ENCODE measurements at regions not wholly inside any gene's neighbourhood (a gene's known extent, or its start where the extent isn't known, plus 50 kb on each side); places are given as distances from the start of the nearest gene placed in this dataset.

GRCh38 chr18:10120622-10121021 is 206.8 kb downstream of the VAPA start:
- Mint-ChIP-seq H3K9me3 (no peaks in the 10 kb centered on the region; the same call in 1 of the 2 replicates), H3K36me3 (ENCODE audit: low read depth) (no peaks in the 10 kb centered on the region), H3K4me3 (no peak overlapping the region), H3K4me1 (ENCODE audit: low read depth) (peaks cover 27% of the 10 kb centered on the region), H3K27me3 (ENCODE audit: insufficient read depth) (peaks cover 10% of the 10 kb centered on the region), H3K27ac (no peak overlapping the region; the same call in 1 of the 2 replicates)
- no peak for DNase-seq
- no peak for TF ChIP-seq CTCF (IDR thresholded peaks at IDR 0.05)

GRCh38 chr18:10121028-10121427 is 207.2 kb downstream of the VAPA start:
- no peak for TF ChIP-seq CTCF (IDR thresholded peaks at IDR 0.05)
- no peak for DNase-seq
- H3K4me3 Mint-ChIP-seq = no peak overlapping the region
- H3K4me1 Mint-ChIP-seq (ENCODE audit: low read depth) = peaks cover 27% of the 10 kb centered on the region
- H3K36me3 Mint-ChIP-seq (ENCODE audit: low read depth) = no peaks in the 10 kb centered on the region
- peaks cover 10% of the 10 kb centered on the region for H3K27me3 Mint-ChIP-seq (ENCODE audit: insufficient read depth)
- no peaks in the 10 kb centered on the region; the same call in 1 of the 2 replicates for H3K9me3 Mint-ChIP-seq
- no peak overlapping the region; the same call in 1 of the 2 replicates for H3K27ac Mint-ChIP-seq

- TF ChIP-seq CTCF (IDR thresholded peaks at IDR 0.05) = no peak
- peaks cover 10% of the 10 kb centered on the region for H3K27me3 Mint-ChIP-seq (ENCODE audit: insufficient read depth)
- H3K9me3 Mint-ChIP-seq = no peaks in the 10 kb centered on the region; the same call in 1 of the 2 replicates
- H3K4me1 Mint-ChIP-seq (ENCODE audit: low read depth) = peaks cover 27% of the 10 kb centered on the region
- peak; percentile 88 for DNase-seq
- H3K27ac Mint-ChIP-seq = peak overlapping the region; percentile 47; the same call in 1 of the 2 replicates
- no peaks in the 10 kb centered on the region for H3K36me3 Mint-ChIP-seq (ENCODE audit: low read depth)
- peak overlapping the region; percentile 11; the same call in 1 of the 2 replicates for H3K4me3 Mint-ChIP-seq
Observed at GRCh38 chr18:10121786-10122515, 208.1 kb downstream of the VAPA start.

DNA sequence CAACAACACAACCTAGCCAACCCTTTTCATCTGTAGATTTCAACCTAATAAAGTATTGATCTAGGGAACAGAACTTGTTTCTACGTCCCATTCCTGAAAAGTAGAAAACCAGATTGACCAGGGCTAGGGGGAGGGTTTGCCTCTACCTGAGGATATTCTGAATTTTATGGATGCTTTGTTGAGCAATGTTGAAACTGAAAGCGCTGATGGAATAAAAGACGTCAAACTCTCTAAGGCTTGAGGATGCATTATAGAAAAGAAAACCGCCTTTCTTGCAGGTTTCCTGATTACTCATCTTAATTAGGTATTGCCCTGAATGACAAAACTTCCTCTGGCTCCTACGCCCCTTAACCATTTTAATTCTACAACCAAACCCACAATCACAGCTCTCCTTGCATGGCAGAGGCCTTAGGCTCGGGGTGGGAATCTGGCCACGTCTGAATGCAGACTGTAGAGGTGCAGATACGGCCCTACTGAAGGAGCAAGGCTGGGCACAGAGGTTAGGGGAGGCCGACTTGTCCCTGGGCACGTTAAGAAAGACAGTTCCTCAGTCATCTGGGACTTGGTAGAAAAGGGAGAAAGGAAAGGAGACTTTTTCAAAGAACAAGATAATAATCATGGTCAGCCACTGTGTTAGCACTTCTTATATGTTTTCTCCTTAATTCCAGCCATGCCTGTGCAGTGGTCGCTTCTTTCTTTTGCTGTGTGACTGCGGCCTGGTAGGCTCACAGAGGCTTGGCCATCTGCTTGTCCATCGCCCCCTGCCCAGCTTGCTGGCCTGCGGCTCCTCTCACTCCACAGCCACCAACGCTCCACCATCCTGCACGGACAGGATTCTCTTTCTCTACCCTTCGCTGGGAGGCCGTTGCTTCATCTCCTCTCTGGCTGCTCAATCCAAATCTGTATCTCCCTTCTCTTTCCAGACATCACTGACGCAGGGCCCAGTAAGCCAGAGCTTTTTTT is 209.5 kb downstream of the VAPA start:
- TF ChIP-seq CTCF (IDR thresholded peaks at IDR 0.05) = no peak
- H3K27ac Mint-ChIP-seq = no peak overlapping the region
- no peak for DNase-seq
- no peak overlapping the region for H3K4me3 Mint-ChIP-seq
- peaks cover 3% of the 10 kb centered on the region for H3K27me3 Mint-ChIP-seq (ENCODE audit: insufficient read depth)
- H3K9me3 Mint-ChIP-seq = no peaks in the 10 kb centered on the region; the same call in 1 of the 2 replicates
- H3K4me1 Mint-ChIP-seq (ENCODE audit: low read depth) = peaks cover 27% of the 10 kb centered on the region
- H3K36me3 Mint-ChIP-seq (ENCODE audit: low read depth) = no peaks in the 10 kb centered on the region

DNA sequence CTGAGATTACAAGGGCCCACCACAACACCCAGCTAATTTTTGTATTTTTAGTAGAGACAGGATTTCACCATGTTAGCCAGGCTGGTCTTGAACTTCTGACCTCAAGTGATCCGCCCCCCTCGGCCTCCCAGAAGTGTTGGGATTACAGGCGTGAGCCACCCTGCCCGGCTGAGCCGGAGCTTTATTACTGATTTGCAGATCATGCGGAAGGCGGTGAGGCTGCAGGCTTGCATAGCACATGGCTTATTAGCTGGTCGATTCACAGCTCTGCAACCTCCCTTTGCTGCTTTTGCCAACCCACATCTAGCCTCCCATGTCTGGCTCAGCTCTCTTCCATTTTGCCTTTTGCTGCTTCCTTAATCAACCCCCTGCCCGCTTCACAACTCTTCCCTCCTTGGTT is 210.3 kb downstream of the VAPA start:
- Mint-ChIP-seq H3K9me3 (no peaks in the 10 kb centered on the region), H3K4me1 (ENCODE audit: low read depth) (peaks cover 27% of the 10 kb centered on the region), H3K27ac (no peak overlapping the region), H3K36me3 (ENCODE audit: low read depth) (no peaks in the 10 kb centered on the region), H3K4me3 (no peak overlapping the region), H3K27me3 (ENCODE audit: insufficient read depth) (peaks cover 4% of the 10 kb centered on the region)
- no peak for DNase-seq
- TF ChIP-seq CTCF (IDR thresholded peaks at IDR 0.05) = no peak
